Activated naive CD4-positive, alpha-beta T cell treated with anti-CD3 and anti-CD28 coated beads for 36 hours (primary cell): ENCODE measurements at regions not wholly inside any gene's neighbourhood (a gene's known extent, or its start where the extent isn't known, plus 50 kb on each side); places are given as distances from the start of the nearest gene placed in this dataset.

ENCODE experiments used
- CTCF ChIA-PET: fragments of 350-600 bp; sonication (Branson Sonifier 250); formaldehyde crosslinking; loops from one replicate; lab custom pipeline; 2021; ENCODE audit warnings: antibody characterized with exemption; lab: Charles Lee
- DNase-seq: peaks from one replicate; pipeline ENCODE4 v3.0.0-alpha.2; 2020
- H3K27ac Mint-ChIP-seq: one replicate; pipeline ENCODE4 v1.8.0; 2021; ENCODE audit warnings: mild to moderate bottlenecking, mixed read lengths
- H3K27me3 Mint-ChIP-seq: one replicate; pipeline ENCODE4 v1.8.0; 2021; ENCODE audit warnings: low read depth, mixed read lengths
- H3K36me3 Mint-ChIP-seq: one replicate; pipeline ENCODE4 v1.8.0; 2021; ENCODE audit warnings: low read depth, mixed read lengths
- H3K4me1 Mint-ChIP-seq: one replicate; pipeline ENCODE4 v1.8.0; 2021; ENCODE audit warnings: low read depth, mixed read lengths
- H3K4me3 Mint-ChIP-seq: one replicate; pipeline ENCODE4 v1.8.0; 2021; ENCODE audit warnings: mild to moderate bottlenecking, moderate library complexity, mixed read lengths
- H3K9me3 Mint-ChIP-seq: one replicate; pipeline ENCODE4 v1.8.0; 2021; ENCODE audit warnings: mixed read lengths
- intact Hi-C: fragments of 100-400 bp; cut with micrococcal nuclease; formaldehyde crosslinking; loops from one replicate; pipeline ENCODE4 v1.15.1; 2023

- CTCF ChIA-PET, result no interaction called here
- no peaks in the 10 kb centered on the region for H3K9me3 Mint-ChIP-seq
- no peak overlapping the region for H3K27ac Mint-ChIP-seq
- no peak for DNase-seq
- intact Hi-C loops, result no loop called here
- no peaks in the 10 kb centered on the region for H3K36me3 Mint-ChIP-seq
- no peaks in the 10 kb centered on the region for H3K4me1 Mint-ChIP-seq
- no peak overlapping the region for H3K4me3 Mint-ChIP-seq
- no peaks in the 10 kb centered on the region for H3K27me3 Mint-ChIP-seq
These were observed 77.4 kb upstream of the MAD2L1 start for GRCh38 chr4:120144041-120144440.

- CTCF ChIA-PET, result interaction anchor here (0.5 kb wide), 1 partner anchor 260 kb away, joined by 3 read pairs; no protein-coding TSS in a partner anchor
- intact Hi-C loops, result no loop called here
These were observed 72.7 kb upstream of the MAD2L1 start for GRCh38 chr4:120139392-120139791.

GRCh38 chr4:120132935-120133334 is 66.3 kb upstream of the MAD2L1 start:
- no peaks in the 10 kb centered on the region for H3K9me3 Mint-ChIP-seq
- CTCF ChIA-PET, result no interaction called here
- H3K4me3 Mint-ChIP-seq, result no peak overlapping the region
- no peaks in the 10 kb centered on the region for H3K4me1 Mint-ChIP-seq
- H3K27me3 Mint-ChIP-seq, result no peaks in the 10 kb centered on the region
- H3K27ac Mint-ChIP-seq, result no peak overlapping the region
- intact Hi-C loops, result no loop called here
- no peaks in the 10 kb centered on the region for H3K36me3 Mint-ChIP-seq
- no peak for DNase-seq

More at GRCh38 chr4:120139392-120139791, 72.7 kb upstream of the MAD2L1 start:
- Mint-ChIP-seq H3K4me1 (no peaks in the 10 kb centered on the region), H3K27me3 (no peaks in the 10 kb centered on the region), H3K4me3 (no peak overlapping the region), H3K27ac (no peak overlapping the region), H3K36me3 (no peaks in the 10 kb centered on the region), H3K9me3 (no peaks in the 10 kb centered on the region)
- no peak for DNase-seq

GRCh38 chr4:120130786-120131185 is 64.1 kb upstream of the MAD2L1 start:
- no peak for DNase-seq
- no peaks in the 10 kb centered on the region for H3K36me3 Mint-ChIP-seq
- H3K4me3 Mint-ChIP-seq, result no peak overlapping the region
- CTCF ChIA-PET, result no interaction called here
- H3K4me1 Mint-ChIP-seq, result no peaks in the 10 kb centered on the region
- no peaks in the 10 kb centered on the region for H3K27me3 Mint-ChIP-seq
- H3K9me3 Mint-ChIP-seq, result no peaks in the 10 kb centered on the region
- intact Hi-C loops, result no loop called here
- H3K27ac Mint-ChIP-seq, result no peak overlapping the region
